BLaER1 treated with 17β-estradiol and CSF1 and Interleukin-3, amounts not matched to agents 10 nM and 100 nM (cell line): ENCODE measurements at regions not wholly inside any gene's neighbourhood (a gene's known extent, or its start where the extent isn't known, plus 50 kb on each side); places are given as distances from the start of the nearest gene placed in this dataset.

Source experiments
- H3K27ac ChIP-seq, 11 experiments: shearing (Covaris generic); formaldehyde crosslinking; 2 replicates each; pipeline ENCODE4 v1.8.1; 2022
- H3K27me3 ChIP-seq, 11 experiments: shearing (Covaris generic); formaldehyde crosslinking; 2 replicates each; pipeline ENCODE4 v1.8.1; 2022
- H3K36me3 ChIP-seq, 11 experiments: shearing (Covaris generic); formaldehyde crosslinking; 2 replicates each; pipeline ENCODE4 v1.8.1; 2022
- H3K4me1 ChIP-seq, 10 experiments: shearing (Covaris generic); formaldehyde crosslinking; 2 replicates each; pipeline ENCODE4 v1.8.1; 2022
- H3K4me2 ChIP-seq, 11 experiments: shearing (Covaris generic); formaldehyde crosslinking; 2 replicates each; pipeline ENCODE4 v1.8.1; 2022
- H3K4me3 ChIP-seq, 10 experiments: shearing (Covaris generic); formaldehyde crosslinking; 2 replicates each; pipeline ENCODE4 v1.8.1; 2022
- H3K9ac ChIP-seq, 11 experiments: shearing (Covaris generic); formaldehyde crosslinking; 2 replicates each; pipeline ENCODE4 v1.8.1; 2022
- H3K9me3 ChIP-seq, 11 experiments: shearing (Covaris generic); formaldehyde crosslinking; replicated peaks in 1 of 11; 2 replicates each; pipeline ENCODE4 v1.8.1; 2022
- H4K20me1 ChIP-seq, 11 experiments: shearing (Covaris generic); formaldehyde crosslinking; 2 replicates each; pipeline ENCODE4 v1.8.1; 2022
- Cebpa-rat ChIP-seq, 11 experiments: shearing (Covaris generic); IDR thresholded peaks; 2 replicates each; pipeline ENCODE4 v1.8.1; 2022

- Histone ChIP-seq H3K9ac (no peak overlapping the region), H3K4me3 (no peak overlapping the region), H3K4me1 (no peaks in the 10 kb centered on the region), H3K4me2 (no peak overlapping the region), H3K27me3 (no peaks in the 10 kb centered on the region), H3K36me3 (no peaks in the 10 kb centered on the region), H3K9me3 (no peaks in the 10 kb centered on the region), H3K27ac (no peak overlapping the region), H4K20me1 (no peaks in the 10 kb centered on the region)
- TF ChIP-seq Cebpa-rat (IDR thresholded peaks at IDR 0.05) = no peak
Observed at GRCh38 chr4:162232349-162232748, 68.5 kb upstream of the FSTL5 start.

- Histone ChIP-seq H4K20me1 (no peaks in the 10 kb centered on the region), H3K4me1 (no peaks in the 10 kb centered on the region), H3K9ac (no peak overlapping the region), H3K9me3 (no peaks in the 10 kb centered on the region), H3K4me2 (no peak overlapping the region), H3K4me3 (no peak overlapping the region), H3K36me3 (no peaks in the 10 kb centered on the region), H3K27ac (no peak overlapping the region), H3K27me3 (no peaks in the 10 kb centered on the region)
- TF ChIP-seq Cebpa-rat (IDR thresholded peaks at IDR 0.05) = no peak
Observed at GRCh38 chr4:162229670-162230069, 65.9 kb upstream of the FSTL5 start.

DNA sequence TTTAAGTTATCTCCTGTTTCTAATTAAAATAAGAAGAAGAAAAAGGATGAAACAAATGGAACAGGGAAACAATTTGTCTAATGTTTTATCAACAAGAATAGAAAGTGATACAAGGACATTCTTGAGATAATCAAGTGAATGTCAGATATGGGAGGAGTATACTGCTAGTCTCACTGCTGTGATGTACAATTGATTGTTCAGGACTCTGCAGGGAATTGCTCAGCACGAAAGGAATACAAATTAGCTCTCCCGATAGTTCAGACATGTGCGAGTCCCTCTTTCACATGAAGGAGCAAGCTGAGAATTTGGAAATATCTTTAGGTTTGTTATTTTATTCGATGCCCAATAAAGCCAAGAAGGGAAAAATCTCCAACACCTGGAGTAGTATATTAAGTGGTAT lies 57.3 kb upstream of the FSTL5 start:
- Histone ChIP-seq H3K4me3 (no peak overlapping the region), H3K36me3 (no peaks in the 10 kb centered on the region), H3K4me1 (no peaks in the 10 kb centered on the region), H3K9ac (no peak overlapping the region), H4K20me1 (no peaks in the 10 kb centered on the region), H3K4me2 (no peak overlapping the region), H3K27me3 (no peaks in the 10 kb centered on the region), H3K9me3 (no peaks in the 10 kb centered on the region), H3K27ac (no peak overlapping the region)
- no peak for TF ChIP-seq Cebpa-rat (IDR thresholded peaks at IDR 0.05)
